DND-41 (cell line): ENCODE measurements at regions not wholly inside any gene's neighbourhood (a gene's known extent, or its start where the extent isn't known, plus 50 kb on each side); places are given as distances from the start of the nearest gene placed in this dataset.

Experiments
- ATAC-seq: fragments of 200-7000 bp; cut with Tn5 transposase; 3 replicates; pipeline ENCODE4 v1.9.1; 2021; ENCODE audit warnings: low read depth; ENCODE audit not compliant: insufficient read depth
- DNase-seq: peaks from one replicate; pipeline ENCODE4 v3.0.0-alpha.2; 2020
- H2AFZ ChIP-seq: 2 replicates; pipeline ENCODE4 v1.6.0; 2012; ENCODE audit warnings: low read depth, low read length
- H3K27ac ChIP-seq: 2 replicates; pipeline ENCODE4 v1.5.1; 2012; ENCODE audit warnings: low read length, inconsistent platforms
- H3K27me3 ChIP-seq: fragments of 200-600 bp; sonication (generic); 2 replicates; pipeline ENCODE4 v1.6.0; 2012; ENCODE audit warnings: low read length, mild to moderate bottlenecking, inconsistent platforms; ENCODE audit not compliant: insufficient read depth, poor library complexity
- H3K36me3 ChIP-seq: 2 replicates; pipeline ENCODE4 v1.5.1; 2012; ENCODE audit warnings: low read length, inconsistent platforms; ENCODE audit not compliant: insufficient read depth
- H3K4me1 ChIP-seq: 2 replicates; pipeline ENCODE4 v1.5.1; 2012; ENCODE audit warnings: mild to moderate bottlenecking, low read length; ENCODE audit not compliant: insufficient read depth
- H3K4me2 ChIP-seq: 2 replicates; pipeline ENCODE4 v1.6.0; 2012; ENCODE audit warnings: mild to moderate bottlenecking, moderate library complexity, low read length, inconsistent platforms; ENCODE audit not compliant: insufficient read depth
- H3K4me3 ChIP-seq, 2 experiments: fragments of 200-600 bp in 1 of 2; shearing (Covaris generic) in 1 of 2; 2 replicates each; pipeline ENCODE4 v1.5.1; 2012 to 2016; ENCODE audit warnings: inconsistent platforms in 2 of 2, low read length in 2 of 2, mild to moderate bottlenecking in 2 of 2, low read depth in 1 of 2, moderate library complexity in 1 of 2
- H3K79me2 ChIP-seq: 2 replicates; pipeline ENCODE4 v1.6.0; 2012; ENCODE audit warnings: low read length, inconsistent platforms; ENCODE audit not compliant: insufficient read depth
- H3K9ac ChIP-seq: 2 replicates; pipeline ENCODE4 v1.6.0; 2012; ENCODE audit warnings: low read depth, mild to moderate bottlenecking, inconsistent platforms, low read length, moderate library complexity
- H3K9me3 ChIP-seq: 2 replicates; pipeline ENCODE4 v1.5.1; 2012; ENCODE audit warnings: low read length, moderate library complexity, mild to moderate bottlenecking, inconsistent platforms; ENCODE audit not compliant: insufficient read depth, severe bottlenecking
- H4K20me1 ChIP-seq: 2 replicates; pipeline ENCODE4 v1.6.0; 2012; ENCODE audit warnings: low read length; ENCODE audit not compliant: insufficient read depth
- CTCF ChIP-seq: IDR thresholded peaks from 2 replicates; pipeline ENCODE4 v1.5.1; 2012; ENCODE audit warnings: borderline replicate concordance, low read length, moderate library complexity, mild to moderate bottlenecking; ENCODE audit not compliant: poor library complexity, severe bottlenecking; ENCODE audit errors: extremely low read depth
- EZH2 ChIP-seq: IDR thresholded peaks from 3 replicates; pipeline ENCODE4 v1.6.1; 2012; ENCODE audit warnings: borderline replicate concordance, low read depth, mild to moderate bottlenecking, moderate library complexity, low read length, inconsistent platforms; ENCODE audit not compliant: severe bottlenecking

GRCh38 chr1:87816646-87817045 is 488.0 kb downstream of the LMO4 start:
- ATAC-seq (no peak), DNase-seq (no peak)
- H3K27ac ChIP-seq: no peak overlapping the region

GRCh38 chr1:87820668-87821334 is 492.1 kb downstream of the LMO4 start:
- no peaks in the 10 kb centered on the region for H3K9me3 ChIP-seq
- no peak overlapping the region for H3K9ac ChIP-seq
- H3K4me1 ChIP-seq: no peaks in the 10 kb centered on the region
- H3K4me2 ChIP-seq: no peak overlapping the region
- H3K79me2 ChIP-seq: no peaks in the 10 kb centered on the region
- no peak for ATAC-seq
- no peak overlapping the region for H3K27ac ChIP-seq
- H4K20me1 ChIP-seq: no peaks in the 10 kb centered on the region
- DNase-seq: no peak
- TF ChIP-seq CTCF (no peak), EZH2 (no peak)
- no peaks in the 10 kb centered on the region for H3K27me3 ChIP-seq
- no peak overlapping the region for H3K4me3 ChIP-seq
- H3K36me3 ChIP-seq: no peaks in the 10 kb centered on the region
- H2AFZ ChIP-seq: no peak overlapping the region

More at GRCh38 chr1:87816646-87817045, 488.0 kb downstream of the LMO4 start:
- H4K20me1 ChIP-seq: no peaks in the 10 kb centered on the region
- H3K79me2 ChIP-seq: no peaks in the 10 kb centered on the region
- H3K4me2 ChIP-seq: no peak overlapping the region
- H3K27me3 ChIP-seq: peaks cover 3% of the 10 kb centered on the region
- no peaks in the 10 kb centered on the region for H3K4me1 ChIP-seq
- no peak overlapping the region for H2AFZ ChIP-seq
- H3K4me3 ChIP-seq: no peak overlapping the region
- H3K9ac ChIP-seq: no peak overlapping the region
- no peak for TF ChIP-seq CTCF
- no peak for TF ChIP-seq EZH2
- no peaks in the 10 kb centered on the region for H3K36me3 ChIP-seq
- no peaks in the 10 kb centered on the region for H3K9me3 ChIP-seq

GRCh38 chr1:87821335-87821697 is 492.6 kb downstream of the LMO4 start:
- Histone ChIP-seq H3K4me3 (no peak overlapping the region), H3K9ac (no peak overlapping the region), H4K20me1 (no peaks in the 10 kb centered on the region), H2AFZ (no peak overlapping the region), H3K4me1 (no peaks in the 10 kb centered on the region), H3K27me3 (no peaks in the 10 kb centered on the region), H3K9me3 (no peaks in the 10 kb centered on the region), H3K36me3 (no peaks in the 10 kb centered on the region), H3K27ac (no peak overlapping the region), H3K4me2 (no peak overlapping the region), H3K79me2 (no peaks in the 10 kb centered on the region)
- no peak for TF ChIP-seq CTCF
- no peak for TF ChIP-seq EZH2
- ATAC-seq (no peak), DNase-seq (no peak)

- Histone ChIP-seq H4K20me1 (no peaks in the 10 kb centered on the region), H2AFZ (no peak overlapping the region), H3K4me1 (no peaks in the 10 kb centered on the region), H3K27ac (no peak overlapping the region), H3K79me2 (no peaks in the 10 kb centered on the region), H3K27me3 (no peaks in the 10 kb centered on the region), H3K4me3 (no peak overlapping the region), H3K36me3 (no peaks in the 10 kb centered on the region), H3K9ac (no peak overlapping the region), H3K4me2 (no peak overlapping the region), H3K9me3 (no peaks in the 10 kb centered on the region)
- no peak for TF ChIP-seq CTCF
- TF ChIP-seq EZH2: no peak
- no peak for DNase-seq
- ATAC-seq: no peak
These were observed 498.1 kb downstream of the LMO4 start for GRCh38 chr1:87826681-87827251.
